ENCODE measurements at regions not wholly inside any gene's neighbourhood (a gene's known extent, or its start where the extent isn't known, plus 50 kb on each side); places are given as distances from the start of the nearest gene placed in this dataset.
"Not testable (repeated sequence)": the region's sequence is repeated elsewhere in the genome, so short reads cannot be mapped to it uniquely, and the experiment has no call there.

DNA sequence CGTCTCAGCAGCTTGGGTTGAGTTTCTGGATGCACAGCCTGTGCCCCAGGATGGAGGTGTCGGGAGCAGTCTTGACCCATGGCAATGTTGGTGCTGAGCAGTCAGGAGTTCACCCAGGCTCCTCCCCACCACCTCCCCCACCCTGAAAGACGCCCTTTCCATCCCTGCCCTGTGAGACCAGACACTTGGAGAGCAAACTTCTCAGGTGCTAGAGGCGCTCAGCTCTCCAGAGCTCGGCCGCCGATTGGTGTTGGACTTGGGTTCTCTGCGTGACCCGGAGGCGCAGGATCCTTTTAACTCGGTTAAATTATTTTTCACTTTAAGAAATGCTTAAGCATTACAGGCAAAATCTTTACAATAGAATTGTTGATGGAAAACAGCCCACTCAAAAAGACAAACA, 101.5 kb downstream of the NPIPB11 start:
- TF ChIP-seq EZH2phosphoT487 (IDR thresholded peaks at IDR 0.05; ENCODE audit: borderline replicate concordance), result not testable (repeated sequence)
- TF ChIP-seq, protein P1, sequence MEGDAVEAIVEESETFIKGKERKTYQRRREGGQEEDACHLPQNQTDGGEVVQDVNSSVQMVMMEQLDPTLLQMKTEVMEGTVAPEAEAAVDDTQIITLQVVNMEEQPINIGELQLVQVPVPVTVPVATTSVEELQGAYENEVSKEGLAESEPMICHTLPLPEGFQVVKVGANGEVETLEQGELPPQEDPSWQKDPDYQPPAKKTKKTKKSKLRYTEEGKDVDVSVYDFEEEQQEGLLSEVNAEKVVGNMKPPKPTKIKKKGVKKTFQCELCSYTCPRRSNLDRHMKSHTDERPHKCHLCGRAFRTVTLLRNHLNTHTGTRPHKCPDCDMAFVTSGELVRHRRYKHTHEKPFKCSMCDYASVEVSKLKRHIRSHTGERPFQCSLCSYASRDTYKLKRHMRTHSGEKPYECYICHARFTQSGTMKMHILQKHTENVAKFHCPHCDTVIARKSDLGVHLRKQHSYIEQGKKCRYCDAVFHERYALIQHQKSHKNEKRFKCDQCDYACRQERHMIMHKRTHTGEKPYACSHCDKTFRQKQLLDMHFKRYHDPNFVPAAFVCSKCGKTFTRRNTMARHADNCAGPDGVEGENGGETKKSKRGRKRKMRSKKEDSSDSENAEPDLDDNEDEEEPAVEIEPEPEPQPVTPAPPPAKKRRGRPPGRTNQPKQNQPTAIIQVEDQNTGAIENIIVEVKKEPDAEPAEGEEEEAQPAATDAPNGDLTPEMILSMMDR (conservative IDR thresholded peaks at IDR 0.05; ENCODE audit: low read length), result not testable (repeated sequence)

All from Loucy (cell line).